Effector memory CD4-positive, alpha-beta T cell (primary cell): ENCODE measurements at regions not wholly inside any gene's neighbourhood (a gene's known extent, or its start where the extent isn't known, plus 50 kb on each side); places are given as distances from the start of the nearest gene placed in this dataset.

Source experiments
- DNase-seq, 3 donors: peaks; one replicate each; pipeline ENCODE4 v3.0.0-alpha.2; 2020
- H3K27ac ChIP-seq: 2 replicates; pipeline ENCODE4 v1.7.0; 2013; ENCODE audit warnings: mild to moderate bottlenecking, low read length, moderate library complexity; ENCODE audit not compliant: insufficient read depth, poor library complexity, severe bottlenecking
- H3K27me3 ChIP-seq: replicated peaks from 2 replicates; pipeline ENCODE4 v1.7.0; 2013; ENCODE audit warnings: mild to moderate bottlenecking, low read length; ENCODE audit not compliant: insufficient read depth, control insufficient read depth, poor library complexity, severe bottlenecking
- H3K36me3 ChIP-seq: 2 replicates; pipeline ENCODE4 v1.7.0; 2013; ENCODE audit warnings: mild to moderate bottlenecking, low read length, moderate library complexity; ENCODE audit not compliant: control insufficient read depth, insufficient read depth
- H3K4me1 ChIP-seq: 2 replicates; pipeline ENCODE4 v1.7.0; 2013; ENCODE audit warnings: low read length, mild to moderate bottlenecking; ENCODE audit not compliant: control insufficient read depth, insufficient read depth, poor library complexity, severe bottlenecking
- H3K4me3 ChIP-seq: 2 replicates; pipeline ENCODE4 v1.7.0; 2013; ENCODE audit warnings: low read length, low read depth, mild to moderate bottlenecking; ENCODE audit not compliant: insufficient read depth, poor library complexity, severe bottlenecking
- H3K9me3 ChIP-seq: 2 replicates; pipeline ENCODE4 v1.7.0; 2013; ENCODE audit warnings: mild to moderate bottlenecking, low read length, moderate library complexity; ENCODE audit not compliant: control insufficient read depth

DNA sequence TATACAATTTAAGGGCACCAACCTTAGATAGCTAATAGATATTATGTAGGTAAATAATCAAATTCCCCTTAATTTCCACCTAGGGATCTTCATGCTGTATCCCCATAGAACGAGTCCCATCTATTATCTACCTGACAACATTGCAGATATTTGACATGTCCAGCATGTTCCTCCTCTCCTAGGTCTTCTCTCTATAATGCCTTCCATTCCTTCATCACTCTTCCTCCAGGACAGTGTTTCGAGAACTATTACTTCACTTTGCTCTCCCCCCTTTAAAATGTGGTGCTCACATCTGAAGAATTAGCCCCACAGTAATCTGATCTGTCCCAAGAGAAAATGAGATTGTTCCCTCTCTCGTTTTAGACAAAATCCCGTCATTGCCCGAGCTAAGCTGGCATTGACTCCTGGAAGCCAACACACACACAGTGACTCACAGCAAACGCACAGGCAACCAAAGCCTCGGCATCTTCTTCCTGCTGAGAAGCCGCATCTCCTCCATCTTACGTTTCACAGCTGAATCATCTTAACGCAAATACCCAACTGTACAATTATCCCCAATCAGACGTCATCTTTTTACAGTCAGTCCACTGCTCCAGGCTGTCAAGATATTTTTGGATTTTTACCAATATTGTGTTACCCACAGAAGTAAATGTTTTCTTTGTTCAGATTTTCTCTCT, 162.9 kb upstream of the AGAP1 start:
- no peaks in the 10 kb centered on the region for H3K4me1 ChIP-seq
- peaks cover 2% of the 10 kb centered on the region for H3K27me3 ChIP-seq
- no peaks in the 10 kb centered on the region for H3K9me3 ChIP-seq
- DNase-seq: no peak
- no peak overlapping the region for H3K4me3 ChIP-seq
- no peak overlapping the region for H3K27ac ChIP-seq
- H3K36me3 ChIP-seq: no peaks in the 10 kb centered on the region

DNA sequence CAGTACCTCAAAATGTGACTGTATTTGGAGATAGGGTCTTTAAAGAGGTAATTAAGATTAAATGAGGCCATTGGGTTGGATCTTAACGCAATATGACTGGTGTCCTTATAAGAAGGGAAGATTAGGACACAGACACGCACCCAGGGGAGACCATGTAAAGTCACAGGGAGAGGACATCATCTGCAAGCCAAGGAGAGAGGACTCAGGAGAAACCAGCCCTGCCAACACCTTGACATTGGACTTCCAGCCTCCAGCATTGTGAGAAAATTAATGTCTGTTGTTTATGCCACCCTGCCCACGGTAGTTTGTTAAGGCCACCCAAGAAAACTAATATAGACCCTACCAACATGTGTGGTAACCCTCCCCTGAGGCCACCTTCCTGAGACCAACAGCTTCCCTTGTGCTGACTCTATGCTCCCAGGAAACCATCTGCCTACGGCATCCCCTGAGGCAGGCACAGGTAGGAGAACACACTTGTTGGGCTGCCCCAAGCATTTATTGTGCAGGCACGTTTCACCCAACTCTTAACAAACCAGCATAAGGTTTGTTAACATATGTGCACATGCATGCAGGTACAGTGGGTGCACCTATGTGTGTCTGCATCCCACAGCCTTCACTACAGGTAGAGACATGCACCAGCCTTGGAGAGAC, 161.5 kb upstream of the AGAP1 start:
- Histone ChIP-seq H3K27me3 (peaks cover 2% of the 10 kb centered on the region), H3K27ac (no peak overlapping the region), H3K36me3 (no peaks in the 10 kb centered on the region), H3K9me3 (no peaks in the 10 kb centered on the region), H3K4me3 (no peak overlapping the region), H3K4me1 (no peaks in the 10 kb centered on the region)
- DNase-seq: no peak

DNA sequence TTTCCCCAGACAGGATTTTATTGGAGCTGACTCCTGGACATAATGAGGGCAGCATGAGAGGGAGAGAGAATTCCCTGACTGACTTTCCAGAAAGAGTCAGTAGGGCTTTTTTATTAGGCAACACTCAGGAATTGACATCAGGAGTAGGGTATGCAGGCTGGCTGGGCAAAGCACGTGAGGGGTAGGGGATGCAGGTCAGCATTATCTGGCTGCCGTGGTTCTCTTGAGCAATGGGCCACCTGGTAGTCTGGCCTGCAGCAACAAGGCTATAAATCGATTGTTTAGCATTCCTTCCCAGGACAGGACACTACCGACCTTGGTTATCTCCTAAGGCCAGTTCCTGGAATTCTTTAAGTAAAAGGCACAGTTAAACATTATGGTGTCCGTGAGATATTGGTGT, 160.8 kb upstream of the AGAP1 start:
- no peak for DNase-seq
- Histone ChIP-seq H3K27ac (no peak overlapping the region), H3K36me3 (no peaks in the 10 kb centered on the region), H3K4me1 (no peaks in the 10 kb centered on the region), H3K27me3 (peaks cover 2% of the 10 kb centered on the region), H3K4me3 (no peak overlapping the region), H3K9me3 (no peaks in the 10 kb centered on the region)

DNA sequence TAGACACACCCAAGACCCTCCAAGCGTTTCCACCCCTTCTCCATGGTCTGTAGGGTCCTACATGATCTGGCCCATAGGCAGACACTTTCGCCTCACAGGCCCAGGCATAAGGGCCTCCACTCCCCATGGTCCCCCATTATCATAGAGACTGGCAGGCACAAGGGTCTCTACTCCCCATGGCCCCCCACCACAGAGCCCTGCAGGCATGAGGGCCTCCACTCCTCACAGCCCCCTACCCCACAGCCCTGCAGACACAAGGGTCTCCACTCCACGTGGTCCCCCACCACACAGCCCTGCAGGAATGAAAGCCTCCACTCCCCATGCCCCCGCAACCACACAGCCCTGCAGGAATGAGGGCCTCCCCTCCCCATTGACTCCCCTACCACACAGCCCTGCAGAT, 159.7 kb upstream of the AGAP1 start:
- Histone ChIP-seq H3K36me3 (no peaks in the 10 kb centered on the region), H3K27me3 (peaks cover 2% of the 10 kb centered on the region), H3K4me3 (no peak overlapping the region), H3K4me1 (no peaks in the 10 kb centered on the region), H3K27ac (no peak overlapping the region), H3K9me3 (no peaks in the 10 kb centered on the region)
- no peak for DNase-seq

DNA sequence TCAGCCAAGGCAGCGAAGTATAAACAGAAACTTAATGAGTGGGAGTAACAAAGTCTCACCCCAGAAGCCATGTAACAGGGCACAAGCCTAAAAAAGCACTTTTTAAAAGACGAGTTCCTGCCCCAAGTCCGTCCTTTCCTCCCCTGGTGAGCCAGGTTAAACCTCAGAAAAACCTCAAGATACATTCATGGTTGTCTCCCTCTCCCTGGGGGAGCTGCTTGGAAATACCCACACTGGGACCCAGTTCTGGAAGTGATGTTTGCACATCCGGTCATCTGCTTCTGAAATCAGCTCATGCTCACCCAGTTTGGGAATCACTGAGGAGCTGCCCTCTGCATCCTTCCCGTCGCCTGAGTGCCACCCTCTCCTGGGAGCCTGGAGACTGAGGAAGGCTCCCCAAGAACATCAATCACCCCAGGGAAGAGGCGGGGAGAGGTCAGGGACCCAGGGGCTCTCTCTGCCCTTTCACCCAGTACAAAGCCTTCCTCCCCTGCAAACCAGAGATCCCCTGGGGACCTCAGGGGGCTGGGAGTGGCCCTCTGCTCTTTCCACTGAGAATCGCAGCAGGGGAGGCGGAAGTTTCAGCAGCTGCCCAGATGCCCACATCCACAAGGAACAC, 150.6 kb upstream of the AGAP1 start:
- no peak for DNase-seq
- no peaks in the 10 kb centered on the region for H3K27me3 ChIP-seq
- H3K4me1 ChIP-seq: no peaks in the 10 kb centered on the region
- H3K9me3 ChIP-seq: no peaks in the 10 kb centered on the region
- no peak overlapping the region for H3K4me3 ChIP-seq
- H3K27ac ChIP-seq: no peak overlapping the region
- H3K36me3 ChIP-seq: no peaks in the 10 kb centered on the region

DNA sequence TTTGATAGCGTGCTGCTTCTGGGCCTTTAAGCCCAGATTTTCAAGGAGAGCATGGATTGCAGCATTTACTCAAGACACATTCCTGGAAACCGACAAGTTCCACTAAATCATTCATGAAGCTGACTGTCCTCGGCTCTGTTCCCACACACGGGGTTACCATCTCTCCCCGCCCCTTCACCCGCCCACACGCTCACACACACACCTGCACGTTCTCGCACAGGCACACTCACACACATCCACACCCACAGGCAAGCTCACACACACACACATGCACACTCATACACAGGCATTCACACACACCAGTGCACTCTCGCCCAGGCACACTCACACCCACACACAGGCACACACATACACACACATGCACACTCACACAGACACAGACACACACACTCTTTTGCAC, 150.0 kb upstream of the AGAP1 start:
- H3K27me3 ChIP-seq: no peaks in the 10 kb centered on the region
- H3K36me3 ChIP-seq: no peaks in the 10 kb centered on the region
- no peak for DNase-seq
- H3K9me3 ChIP-seq: no peaks in the 10 kb centered on the region
- H3K4me3 ChIP-seq: no peak overlapping the region
- H3K27ac ChIP-seq: no peak overlapping the region
- H3K4me1 ChIP-seq: no peaks in the 10 kb centered on the region

DNA sequence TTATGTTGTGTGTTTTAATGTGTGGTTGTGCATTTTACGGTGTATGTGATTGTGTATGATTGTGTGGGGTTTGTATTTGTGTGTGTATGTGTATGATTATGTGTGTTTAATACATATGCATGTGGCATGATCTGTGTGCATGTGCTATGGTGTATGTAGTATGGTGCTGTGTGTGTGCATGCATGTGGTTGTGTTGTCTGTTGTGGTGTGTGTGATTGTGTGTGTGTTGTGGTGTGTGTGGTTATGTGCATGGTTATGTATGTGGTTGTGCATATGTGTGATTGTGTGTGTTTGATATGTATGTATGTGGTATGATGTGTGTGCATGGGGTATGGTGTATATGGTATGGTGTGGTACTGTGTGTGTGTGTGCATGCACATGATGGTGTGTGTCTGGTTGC, 148.1 kb upstream of the AGAP1 start:
- Histone ChIP-seq H3K36me3 (no peaks in the 10 kb centered on the region), H3K27ac (no peak overlapping the region), H3K4me3 (no peak overlapping the region), H3K4me1 (no peaks in the 10 kb centered on the region), H3K27me3 (no peaks in the 10 kb centered on the region), H3K9me3 (no peaks in the 10 kb centered on the region)
- DNase-seq: no peak

DNA sequence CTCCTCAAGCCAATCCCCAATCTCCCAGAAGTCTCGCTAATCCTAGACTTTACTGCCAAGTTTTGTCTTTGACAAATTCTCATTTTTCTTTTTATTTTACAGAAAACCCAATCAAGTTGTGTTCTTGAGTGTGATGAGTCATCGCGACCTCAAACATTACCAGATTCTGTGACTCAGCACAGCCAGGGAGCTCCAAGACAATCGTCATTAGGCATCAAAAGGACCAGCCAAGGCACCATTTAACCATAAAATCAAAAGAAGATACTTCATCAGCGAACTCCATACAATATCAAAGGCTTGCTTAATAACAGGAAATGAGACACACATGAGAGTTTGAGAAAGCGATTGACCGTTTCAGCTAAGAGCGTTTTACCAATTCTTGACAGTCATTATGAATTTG, 146.2 kb upstream of the AGAP1 start:
- no peak overlapping the region for H3K27ac ChIP-seq
- no peaks in the 10 kb centered on the region for H3K36me3 ChIP-seq
- no peaks in the 10 kb centered on the region for H3K27me3 ChIP-seq
- H3K9me3 ChIP-seq: no peaks in the 10 kb centered on the region
- no peak overlapping the region for H3K4me3 ChIP-seq
- DNase-seq: no peak
- H3K4me1 ChIP-seq: no peaks in the 10 kb centered on the region

DNA sequence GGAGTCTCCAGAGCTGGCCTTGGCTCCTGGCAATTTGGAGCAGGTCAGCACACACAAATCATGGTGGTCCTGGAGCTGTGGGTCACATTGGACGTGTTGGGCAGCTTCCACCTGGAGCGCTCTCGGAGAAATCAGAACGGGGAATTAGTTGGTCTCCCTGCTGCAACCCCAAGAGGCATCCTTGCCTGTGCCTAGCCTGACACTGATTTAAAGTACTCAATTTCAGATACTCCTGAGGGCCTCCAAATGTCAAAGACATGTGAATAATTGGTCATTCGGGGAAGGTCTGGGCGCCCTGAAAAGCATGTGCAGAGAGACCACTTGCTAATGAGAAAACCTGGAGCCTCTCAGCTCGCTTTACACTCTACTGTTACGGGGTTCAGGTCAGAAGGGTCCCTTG, 145.5 kb upstream of the AGAP1 start:
- H3K4me3 ChIP-seq: no peak overlapping the region
- no peaks in the 10 kb centered on the region for H3K36me3 ChIP-seq
- no peaks in the 10 kb centered on the region for H3K27me3 ChIP-seq
- no peak for DNase-seq
- H3K9me3 ChIP-seq: no peaks in the 10 kb centered on the region
- H3K27ac ChIP-seq: no peak overlapping the region
- H3K4me1 ChIP-seq: no peaks in the 10 kb centered on the region

DNA sequence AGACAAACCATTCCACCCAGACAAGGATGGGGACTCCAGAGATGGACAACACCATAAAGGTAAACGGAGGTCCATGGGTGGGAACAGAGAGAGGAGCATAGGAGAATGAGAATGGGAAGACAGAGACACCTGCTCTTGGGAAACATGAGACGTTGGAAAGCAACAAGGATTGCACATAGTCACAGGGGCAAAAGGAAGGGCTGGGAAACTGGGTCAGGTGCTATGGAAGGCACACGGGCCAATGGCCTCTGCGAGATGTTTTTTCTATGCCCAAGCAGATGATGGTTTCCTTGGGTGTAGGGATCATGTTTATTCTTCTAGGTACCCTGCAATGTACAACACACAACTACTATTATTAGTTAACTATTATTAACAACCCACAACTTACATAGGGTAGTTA, 143.6 kb upstream of the AGAP1 start:
- no peaks in the 10 kb centered on the region for H3K36me3 ChIP-seq
- H3K27me3 ChIP-seq: no peaks in the 10 kb centered on the region
- DNase-seq: no peak
- H3K27ac ChIP-seq: no peak overlapping the region
- no peak overlapping the region for H3K4me3 ChIP-seq
- H3K4me1 ChIP-seq: no peaks in the 10 kb centered on the region
- H3K9me3 ChIP-seq: no peaks in the 10 kb centered on the region
